Neutrophil (primary cell): ENCODE measurements at regions not wholly inside any gene's neighbourhood (a gene's known extent, or its start where the extent isn't known, plus 50 kb on each side); places are given as distances from the start of the nearest gene placed in this dataset.

Experiments used
- H3K27ac ChIP-seq: fragments of 200-600 bp; sonication (generic); 2 replicates; pipeline ENCODE4 v1.5.1; 2016; ENCODE audit warnings: mild to moderate bottlenecking, moderate library complexity
- H3K27me3 ChIP-seq: fragments of 200-600 bp; sonication (generic); 2 replicates; pipeline ENCODE4 v1.6.0; 2016; ENCODE audit warnings: mild to moderate bottlenecking
- H3K36me3 ChIP-seq: fragments of 200-600 bp; sonication (generic); 2 replicates; pipeline ENCODE4 v1.5.1; 2017
- H3K4me1 ChIP-seq, 2 experiments: fragments of 200-600 bp in 1 of 2; sonication (generic) in 1 of 2; 1 replicate in 1 of 2; 2 replicates in 1 of 2; pipeline versions ENCODE4 v1.5.1 to v1.6.1; 2013 to 2016; ENCODE audit warnings: low read depth in 1 of 2, low read length in 1 of 2, mild to moderate bottlenecking in 1 of 2, moderate library complexity in 1 of 2; ENCODE audit not compliant: control insufficient read depth in 1 of 2, insufficient read depth in 1 of 2
- H3K4me3 ChIP-seq, 2 experiments: fragments of 200-600 bp in 1 of 2; sonication (generic) in 1 of 2; 1 replicate in 1 of 2; 2 replicates in 1 of 2; pipeline ENCODE4 v1.5.1; 2013 to 2016; ENCODE audit warnings: low read depth in 1 of 2, low read length in 1 of 2, mild to moderate bottlenecking in 1 of 2, moderate library complexity in 1 of 2
- H3K9me3 ChIP-seq: fragments of 200-600 bp; sonication (generic); 2 replicates; pipeline ENCODE4 v1.5.1; 2016
- TF ChIP-seq, protein P1 (sequence below): fragments of 200-600 bp; sonication (generic); IDR thresholded peaks from 2 replicates; pipeline ENCODE4 v1.5.1; 2016; ENCODE audit warnings: antibody characterized with exemption

DNA sequence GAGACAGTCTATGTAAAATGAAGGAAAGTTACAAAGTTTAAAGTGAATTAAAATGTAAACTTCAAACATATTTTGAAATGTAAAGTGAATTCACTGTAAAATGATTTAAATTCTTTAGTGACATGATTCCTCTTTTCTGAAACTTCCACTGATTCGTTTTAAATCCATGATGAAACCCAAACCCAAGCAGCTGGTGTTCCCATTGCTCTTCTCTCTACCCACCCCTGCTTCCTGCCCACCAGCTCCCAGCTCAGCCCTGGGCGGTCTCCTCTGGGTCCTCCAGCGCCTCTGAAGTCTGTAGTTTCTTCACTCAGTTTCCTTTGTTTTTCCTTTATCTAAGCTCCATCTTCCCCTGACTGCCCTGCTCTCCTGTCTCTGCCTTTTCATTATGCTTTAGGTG, 175.9 kb downstream of the SNX10 start:
- Histone ChIP-seq H3K27me3 (peaks cover 30% of the 10 kb centered on the region), H3K27ac (no peak overlapping the region), H3K4me1 (no peaks in the 10 kb centered on the region), H3K9me3 (no peaks in the 10 kb centered on the region), H3K4me3 (no peak overlapping the region), H3K36me3 (no peaks in the 10 kb centered on the region)
- TF ChIP-seq, protein P1, sequence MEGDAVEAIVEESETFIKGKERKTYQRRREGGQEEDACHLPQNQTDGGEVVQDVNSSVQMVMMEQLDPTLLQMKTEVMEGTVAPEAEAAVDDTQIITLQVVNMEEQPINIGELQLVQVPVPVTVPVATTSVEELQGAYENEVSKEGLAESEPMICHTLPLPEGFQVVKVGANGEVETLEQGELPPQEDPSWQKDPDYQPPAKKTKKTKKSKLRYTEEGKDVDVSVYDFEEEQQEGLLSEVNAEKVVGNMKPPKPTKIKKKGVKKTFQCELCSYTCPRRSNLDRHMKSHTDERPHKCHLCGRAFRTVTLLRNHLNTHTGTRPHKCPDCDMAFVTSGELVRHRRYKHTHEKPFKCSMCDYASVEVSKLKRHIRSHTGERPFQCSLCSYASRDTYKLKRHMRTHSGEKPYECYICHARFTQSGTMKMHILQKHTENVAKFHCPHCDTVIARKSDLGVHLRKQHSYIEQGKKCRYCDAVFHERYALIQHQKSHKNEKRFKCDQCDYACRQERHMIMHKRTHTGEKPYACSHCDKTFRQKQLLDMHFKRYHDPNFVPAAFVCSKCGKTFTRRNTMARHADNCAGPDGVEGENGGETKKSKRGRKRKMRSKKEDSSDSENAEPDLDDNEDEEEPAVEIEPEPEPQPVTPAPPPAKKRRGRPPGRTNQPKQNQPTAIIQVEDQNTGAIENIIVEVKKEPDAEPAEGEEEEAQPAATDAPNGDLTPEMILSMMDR = no peak

DNA sequence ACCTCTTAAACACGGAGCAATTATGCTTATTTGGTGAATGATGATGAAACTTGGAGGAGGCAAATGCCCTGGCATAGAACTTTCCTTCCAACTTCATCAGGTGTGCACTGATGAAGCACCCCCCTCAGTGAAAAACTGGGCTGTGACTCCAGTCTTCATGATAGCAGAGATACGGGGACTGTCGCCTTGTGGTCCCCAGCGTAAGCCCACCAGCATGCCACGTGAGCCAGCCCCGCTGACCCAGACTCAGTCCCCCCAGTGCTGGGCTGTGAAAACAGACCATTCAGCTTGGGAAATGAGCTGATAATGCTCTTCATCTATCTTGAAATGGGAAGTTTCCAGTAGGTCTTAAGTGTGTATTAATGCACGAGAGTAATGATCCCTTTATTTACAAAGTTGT, 177.0 kb downstream of the SNX10 start:
- peaks cover 2 to 8% of the 10 kb centered on the region in 2 experiments for H3K4me1 ChIP-seq
- TF ChIP-seq, protein P1 = no peak
- peaks cover 30% of the 10 kb centered on the region for H3K27me3 ChIP-seq
- no peak overlapping the region for H3K4me3 ChIP-seq
- H3K36me3 ChIP-seq = no peaks in the 10 kb centered on the region
- H3K27ac ChIP-seq = no peak overlapping the region
- H3K9me3 ChIP-seq = no peaks in the 10 kb centered on the region

DNA sequence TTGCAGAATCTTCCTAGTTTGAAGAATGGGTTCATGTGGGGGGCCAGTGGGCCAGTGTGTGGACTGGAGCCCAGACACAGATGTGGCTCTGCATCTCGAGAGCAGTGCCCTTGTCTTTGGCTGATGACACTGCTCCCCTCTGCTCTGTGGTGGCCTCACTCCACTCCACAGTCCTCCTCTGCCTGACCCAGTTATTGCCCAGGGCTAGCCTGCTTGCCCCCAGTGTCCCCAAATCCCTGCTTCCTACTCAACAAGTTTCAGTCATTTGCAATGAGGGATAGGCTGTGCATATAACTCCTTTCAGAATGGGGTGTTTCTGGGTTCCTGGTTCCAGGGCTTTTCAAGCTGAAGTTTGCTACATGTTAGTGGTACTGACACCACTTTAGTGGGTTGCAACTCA, 177.5 kb downstream of the SNX10 start:
- no peaks in the 10 kb centered on the region for H3K9me3 ChIP-seq
- no peaks in the 10 kb centered on the region for H3K36me3 ChIP-seq
- H3K27ac ChIP-seq = no peak overlapping the region
- no peak overlapping the region for H3K4me3 ChIP-seq
- H3K27me3 ChIP-seq = peaks cover 30% of the 10 kb centered on the region
- TF ChIP-seq, protein P1 = no peak
- H3K4me1 ChIP-seq = peaks cover 7 to 14% of the 10 kb centered on the region in 2 experiments

DNA sequence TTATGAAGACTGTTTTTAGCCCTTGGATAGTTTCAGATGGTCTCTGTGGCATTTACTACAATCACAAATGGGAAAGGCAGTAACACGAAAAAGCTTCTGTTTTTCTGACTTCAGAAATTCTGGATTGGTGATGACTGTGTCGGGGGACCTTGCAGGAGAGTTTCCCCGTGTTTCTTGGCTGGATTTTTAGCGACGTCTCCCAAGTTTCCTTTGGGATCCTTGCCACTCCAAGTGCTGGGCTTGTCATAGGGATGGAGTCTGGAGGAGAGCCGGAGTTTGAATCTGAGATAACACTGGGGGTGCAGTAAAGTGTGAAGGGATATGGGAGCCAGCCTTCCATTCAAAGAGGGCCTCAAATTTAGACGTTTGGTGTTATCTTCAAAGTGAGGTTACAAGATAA, 179.0 kb downstream of the SNX10 start:
- Histone ChIP-seq H3K4me1 (peaks cover 13 to 19% of the 10 kb centered on the region in 2 experiments), H3K27me3 (peaks cover 35% of the 10 kb centered on the region), H3K4me3 (no peak overlapping the region), H3K27ac (no peak overlapping the region), H3K9me3 (no peaks in the 10 kb centered on the region), H3K36me3 (no peaks in the 10 kb centered on the region)
- TF ChIP-seq, protein P1 = no peak

DNA sequence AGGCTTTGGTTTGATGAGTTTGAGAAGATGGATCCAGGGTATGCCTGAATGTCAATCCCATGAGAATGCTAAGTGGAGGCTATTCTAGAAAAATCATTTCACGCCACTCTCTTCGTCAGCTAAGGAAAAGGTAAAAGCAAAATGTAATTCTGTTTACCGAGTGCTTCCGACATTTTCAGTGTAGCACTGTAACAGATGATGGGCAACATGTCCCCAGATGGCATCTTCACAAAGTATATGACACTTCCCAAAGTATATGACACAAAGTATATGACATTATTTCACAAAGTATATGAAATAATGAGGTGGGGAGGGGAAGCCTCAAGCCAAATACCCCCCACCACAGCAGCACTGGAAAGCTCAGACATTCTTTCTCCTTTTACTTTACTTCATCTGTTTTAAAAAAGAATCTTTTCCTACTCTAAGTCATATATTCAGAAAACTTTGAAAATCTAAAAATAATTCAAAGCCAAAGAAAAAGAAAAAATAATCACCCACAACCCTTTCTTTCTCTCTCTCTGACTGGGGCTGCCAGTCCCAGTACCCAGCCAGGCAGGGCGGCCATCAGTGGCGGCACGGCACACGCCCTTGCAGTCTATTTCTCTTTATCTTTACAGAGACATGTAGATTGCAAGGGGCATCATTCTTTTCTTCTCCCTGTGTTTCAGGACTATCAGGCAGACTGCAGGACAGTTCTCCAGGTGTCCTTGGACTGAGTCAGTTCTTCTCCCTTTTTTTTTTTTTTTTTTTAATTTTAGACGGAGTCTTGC, 179.8 kb downstream of the SNX10 start:
- Histone ChIP-seq H3K27me3 (peaks cover 43% of the 10 kb centered on the region), H3K36me3 (no peaks in the 10 kb centered on the region), H3K9me3 (no peaks in the 10 kb centered on the region)

More for the DNA sequence above, 179.8 kb downstream of the SNX10 start:
- Histone ChIP-seq H3K4me1 (peaks cover 13 to 19% of the 10 kb centered on the region in 2 experiments), H3K27ac (no peak overlapping the region), H3K4me3 (no peak overlapping the region)
- TF ChIP-seq, protein P1 = no peak
